Stimulated activated CD4-positive, alpha-beta T cell treated with anti-CD3 and anti-CD28 coated beads, Interleukin-2, amount 100 ng/mL, for 24 hours (primary cell): ENCODE measurements at regions not wholly inside any gene's neighbourhood (a gene's known extent, or its start where the extent isn't known, plus 50 kb on each side); places are given as distances from the start of the nearest gene placed in this dataset.

Experiments
- DNase-seq, 2 donors: peaks; one replicate each; pipeline ENCODE4 v3.0.0-alpha.2; 2020

DNA sequence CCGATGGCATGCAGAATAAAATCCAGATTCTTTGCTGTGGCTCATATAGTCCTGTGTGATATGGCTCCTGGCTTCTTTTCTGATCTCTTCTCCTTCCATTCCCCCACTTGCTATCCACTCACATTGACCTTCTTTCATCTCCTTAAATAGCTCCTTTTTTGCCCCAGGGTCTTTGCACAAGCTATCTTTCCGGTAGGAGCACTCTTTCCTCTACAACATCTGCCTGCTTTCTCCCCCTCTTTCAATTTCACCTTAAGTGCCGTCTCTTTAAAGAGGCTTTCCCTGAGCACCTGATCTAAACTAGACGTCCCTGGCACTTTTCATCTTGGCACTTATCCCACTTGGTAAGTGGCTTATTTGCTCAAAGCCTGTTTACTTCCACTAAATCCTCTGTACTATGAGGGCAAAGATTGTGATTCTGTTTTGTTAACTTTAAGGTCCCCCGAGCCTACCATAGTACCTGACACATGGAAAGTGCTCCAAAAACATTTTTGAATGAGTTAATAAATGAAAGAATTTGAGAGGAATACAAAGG is 323.3 kb upstream of the TLE3 start:
- no peak for DNase-seq

DNA sequence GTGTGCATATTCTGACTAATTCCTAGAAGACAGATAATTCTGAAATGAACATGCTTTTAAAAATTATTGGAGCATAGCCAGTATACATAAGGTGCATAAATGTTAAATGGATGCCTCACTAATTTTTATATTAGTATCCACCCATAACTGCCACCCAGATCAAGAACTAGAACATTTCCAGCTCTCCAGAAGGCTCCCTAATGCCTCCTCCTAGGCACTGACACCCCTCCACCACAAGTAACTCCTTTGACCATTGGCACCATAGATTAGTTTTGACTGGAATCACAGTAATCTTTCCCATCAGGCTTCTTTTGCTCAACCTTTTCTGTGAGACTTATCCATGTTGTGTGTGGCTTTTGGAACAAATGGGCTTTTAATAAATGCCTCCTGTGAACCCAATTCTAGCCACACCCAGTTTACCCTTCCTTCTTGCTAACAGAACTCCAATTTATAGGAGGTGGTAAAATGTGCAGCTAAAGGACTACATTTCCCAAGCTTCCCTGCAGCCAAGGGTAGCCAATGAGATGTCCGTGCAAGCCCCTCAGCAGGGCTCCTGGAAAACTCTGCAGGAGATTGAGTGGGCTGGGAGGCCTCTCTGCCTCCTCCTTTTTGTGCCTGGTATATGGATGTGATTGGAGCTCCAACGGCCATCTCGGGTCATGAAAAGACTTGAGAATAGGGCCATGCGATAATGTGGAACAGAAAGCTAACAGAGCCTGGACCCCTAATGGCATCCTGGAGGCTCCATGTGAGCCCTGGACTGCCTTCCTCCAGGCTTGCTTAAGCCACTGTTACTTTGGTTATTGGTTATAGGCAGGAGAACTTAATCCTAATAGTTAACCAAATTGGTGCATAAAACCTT is 322.6 kb upstream of the TLE3 start:
- DNase-seq: no peak

DNA sequence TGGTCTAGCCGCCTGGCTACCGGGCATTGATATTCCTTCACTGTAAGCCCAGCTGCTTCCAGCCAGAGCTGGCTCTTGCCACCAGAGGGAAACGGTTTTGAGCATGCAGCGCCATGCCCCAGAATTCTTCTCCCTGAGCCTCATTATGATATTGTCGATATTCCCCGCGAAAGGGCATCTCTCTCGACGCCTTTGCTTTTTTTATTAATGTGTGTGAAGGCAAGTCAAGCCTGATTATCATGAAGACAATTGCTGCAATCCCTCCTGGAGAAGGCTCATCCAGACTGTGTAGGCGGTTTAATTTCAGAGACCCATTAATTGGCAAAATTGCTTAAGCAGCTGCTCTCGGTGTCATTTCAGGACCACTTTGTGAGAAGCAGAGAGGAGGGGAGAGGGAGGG is 321.2 kb upstream of the TLE3 start:
- DNase-seq: no peak

DNA sequence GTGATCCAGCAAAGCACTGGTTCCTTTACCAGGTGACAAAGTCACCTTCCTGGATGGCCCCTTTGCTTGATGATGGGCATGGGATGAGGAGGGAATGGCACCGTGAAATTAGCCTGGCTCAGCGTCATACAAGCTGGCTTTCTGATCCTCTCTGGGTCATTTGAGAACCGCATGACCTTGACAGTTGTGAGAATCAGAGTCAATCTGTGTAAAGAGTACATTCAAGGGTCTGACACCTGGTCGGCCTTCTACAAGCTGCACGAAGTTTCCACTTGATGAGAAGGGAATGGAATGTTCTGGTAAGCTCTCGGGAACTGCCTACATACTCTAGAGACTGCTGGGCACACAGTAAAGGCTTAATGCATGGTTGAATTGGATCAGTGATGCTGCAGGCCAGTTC is 319.8 kb upstream of the TLE3 start:
- DNase-seq: no peak

DNA sequence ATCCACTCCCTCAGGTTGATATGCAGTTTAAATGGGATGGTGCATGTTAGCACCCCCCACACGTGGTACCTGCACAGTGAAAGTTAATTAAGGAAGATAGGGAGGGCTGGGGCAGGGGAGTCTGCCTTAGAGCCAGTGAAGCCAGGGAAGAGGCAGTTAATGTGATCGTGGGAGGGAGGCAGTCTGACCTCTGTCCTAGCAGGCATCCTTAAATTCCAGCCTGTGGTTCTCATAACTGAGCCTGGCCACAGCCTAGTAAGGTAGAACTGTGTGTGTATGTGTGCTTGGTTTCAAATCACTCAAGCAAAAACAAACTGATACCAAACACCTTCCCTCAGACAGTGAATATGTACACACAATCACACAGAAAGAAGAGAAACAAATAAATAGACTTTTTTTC is 319.1 kb upstream of the TLE3 start:
- no peak for DNase-seq

DNA sequence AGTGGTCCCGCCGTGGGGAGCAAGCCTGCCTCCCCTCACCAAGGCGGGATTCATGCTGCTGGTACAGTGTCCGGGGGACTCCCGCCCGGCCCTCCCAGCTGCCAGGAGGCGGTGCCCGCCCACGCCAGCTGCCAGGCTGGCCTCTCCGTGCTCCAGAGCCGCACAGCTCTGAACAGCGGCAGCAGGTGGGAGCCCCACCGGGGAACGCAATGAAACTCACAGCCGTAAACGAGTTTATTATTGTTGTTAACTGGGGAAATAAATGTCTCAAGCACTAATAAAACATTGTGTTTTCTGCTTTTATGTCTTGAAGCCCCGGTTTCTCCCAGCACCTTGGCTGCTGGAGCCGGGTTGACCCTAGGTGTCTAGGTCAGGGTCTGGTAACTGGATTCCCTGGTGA is 317.7 kb upstream of the TLE3 start:
- no peak for DNase-seq

DNA sequence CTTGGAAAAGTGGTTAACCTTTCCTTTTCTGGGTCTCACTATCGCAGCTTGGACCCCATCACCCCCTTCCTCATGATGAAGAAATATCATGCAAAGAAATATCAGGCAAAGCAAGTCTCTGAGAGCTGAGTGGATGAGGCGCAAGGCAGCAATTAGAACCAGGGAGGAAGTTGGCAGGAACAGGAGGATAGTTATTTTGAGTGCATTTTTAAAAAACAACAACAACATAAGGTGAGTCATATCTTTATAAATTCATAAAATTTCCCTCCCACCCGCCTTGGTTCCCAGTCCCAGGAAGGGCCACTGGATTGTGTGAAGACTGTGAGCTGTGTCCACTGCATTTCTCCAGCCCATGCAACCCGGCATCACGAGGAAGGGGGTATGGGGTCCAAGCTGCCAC is 316.9 kb upstream of the TLE3 start:
- DNase-seq: no peak

DNA sequence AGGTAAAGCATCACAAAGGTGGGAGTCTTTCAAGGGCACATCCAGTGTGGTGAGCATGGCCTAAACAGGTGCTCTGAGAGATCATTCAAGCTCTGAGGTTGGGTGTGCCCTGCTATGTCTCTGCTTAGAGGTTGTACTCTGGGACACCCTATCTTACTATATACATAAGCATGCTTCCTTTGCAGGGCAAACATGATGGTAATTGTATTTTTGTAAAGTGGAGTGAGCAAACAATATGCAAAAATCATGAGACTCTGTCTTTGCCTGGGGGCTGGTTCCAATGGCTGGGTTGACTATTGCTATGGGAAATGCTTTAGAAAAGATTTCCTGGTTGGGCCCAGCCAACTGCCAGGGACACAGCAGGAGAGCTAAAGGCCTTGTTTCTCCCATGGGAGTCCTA is 315.1 kb upstream of the TLE3 start:
- DNase-seq: no peak

DNA sequence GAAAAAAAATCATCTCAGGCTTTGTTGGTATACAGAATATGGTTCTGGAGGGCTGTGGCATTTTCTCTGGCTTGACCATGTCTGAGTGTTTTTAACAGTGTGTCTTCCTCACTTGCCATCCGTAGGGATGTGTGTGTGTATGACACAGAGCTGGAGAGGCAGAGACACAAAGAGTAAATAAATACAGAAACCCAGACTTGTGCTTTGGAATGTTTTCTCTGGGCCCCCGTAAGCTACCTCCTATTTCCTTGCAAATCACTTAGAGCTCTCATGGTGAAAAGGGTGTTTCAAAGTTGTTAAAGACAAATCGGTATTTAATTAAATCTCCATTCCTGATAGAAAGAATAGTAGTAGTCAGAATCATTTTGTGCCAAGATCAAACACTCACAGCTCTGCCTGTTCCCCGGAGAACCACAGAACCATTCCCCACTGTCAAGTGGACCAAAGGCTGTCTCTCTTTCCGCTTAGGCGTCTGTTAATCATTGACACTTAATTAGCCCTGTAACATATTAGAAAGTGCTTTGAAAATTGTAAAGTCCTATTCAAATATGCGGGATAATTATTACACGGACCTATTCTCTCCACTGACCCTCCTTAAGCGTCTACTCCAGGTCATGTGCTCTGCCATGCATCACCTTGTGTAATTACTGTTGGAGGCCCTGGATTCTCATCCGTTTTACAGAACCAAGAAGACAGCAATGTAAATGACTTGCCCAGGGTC is 313.6 kb upstream of the TLE3 start:
- no peak for DNase-seq

DNA sequence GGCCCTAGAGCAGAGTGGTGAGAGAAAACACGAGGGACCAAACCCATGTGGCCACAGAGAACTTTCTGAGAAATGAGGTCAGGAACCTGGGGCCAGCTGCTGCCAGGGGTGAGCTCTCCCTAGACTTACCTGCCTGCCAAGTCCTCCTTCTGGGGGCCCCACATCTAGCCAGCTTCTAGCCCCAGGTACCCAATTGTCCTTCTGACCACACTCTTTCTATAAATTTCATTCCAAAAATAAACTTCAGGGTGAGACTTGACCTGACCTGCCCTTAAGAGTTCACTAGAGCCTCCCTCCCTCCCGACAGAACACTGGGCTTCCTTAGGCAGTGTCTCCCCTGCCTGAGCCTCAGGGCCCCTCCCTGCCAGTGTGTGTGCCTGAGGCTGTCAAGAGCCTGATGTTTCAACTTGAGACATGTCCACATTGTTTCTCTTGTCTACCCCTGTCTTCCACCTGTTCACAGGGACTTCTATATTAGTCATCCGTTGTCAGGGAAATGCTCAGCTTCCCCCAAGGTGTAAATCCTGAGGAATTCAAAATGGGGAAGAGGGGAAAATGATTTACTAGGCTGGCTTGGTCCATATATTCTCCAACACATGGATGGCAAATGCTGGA is 312.8 kb upstream of the TLE3 start:
- DNase-seq: no peak

DNA sequence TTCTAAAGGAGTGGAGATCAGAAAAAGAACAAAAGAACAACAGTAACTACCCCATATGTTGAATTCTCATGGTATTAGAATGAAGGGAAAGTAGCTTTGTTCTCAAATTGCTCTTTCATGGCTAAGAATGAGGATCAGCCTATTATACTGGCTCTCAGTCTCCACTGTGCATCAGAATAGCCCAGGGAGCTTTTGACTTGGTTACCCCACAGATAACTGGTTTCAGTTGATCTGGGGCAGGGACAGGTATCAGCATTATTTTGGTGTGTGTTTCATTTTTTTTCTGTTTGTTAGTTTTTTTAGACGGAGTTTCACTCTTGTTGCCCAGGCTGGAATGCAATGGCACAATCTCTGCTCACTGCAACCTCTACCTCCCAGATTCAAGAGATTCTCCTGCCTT is 311.7 kb upstream of the TLE3 start:
- no peak for DNase-seq

DNA sequence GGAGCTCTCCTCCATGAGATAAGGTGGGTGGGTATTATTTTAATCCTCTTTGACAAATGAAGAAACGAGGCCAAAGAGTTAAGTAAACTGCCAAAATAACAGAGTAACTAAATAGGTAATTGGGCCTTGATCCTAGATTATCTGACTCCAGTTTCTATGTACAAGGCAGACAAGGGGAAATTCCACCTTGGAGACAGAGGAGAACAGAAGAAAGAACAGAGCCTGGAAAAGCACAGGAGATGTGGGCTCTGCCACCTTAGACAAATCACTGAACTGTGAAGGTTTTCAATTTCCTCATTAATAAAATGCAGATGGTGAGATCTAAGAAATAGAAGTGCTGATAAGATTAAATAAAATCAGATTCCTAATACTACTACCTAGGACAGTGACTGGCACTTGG is 310.2 kb upstream of the TLE3 start:
- no peak for DNase-seq

DNA sequence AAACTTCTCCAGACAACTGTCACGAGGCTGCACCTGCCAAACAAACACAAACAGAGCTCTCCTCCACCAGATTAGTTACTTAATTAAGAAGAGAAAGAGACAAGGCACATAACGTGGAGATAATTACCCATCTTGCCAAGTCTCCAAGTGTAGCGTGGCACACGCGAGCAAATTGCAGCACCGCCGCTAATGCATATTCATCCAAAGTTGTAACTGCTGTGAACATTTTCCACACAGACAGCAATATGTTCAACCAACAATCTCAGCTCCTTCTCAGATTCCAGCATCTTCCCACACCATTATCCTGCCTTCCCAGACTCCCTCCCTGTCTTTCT is 309.6 kb upstream of the TLE3 start:
- DNase-seq: no peak

DNA sequence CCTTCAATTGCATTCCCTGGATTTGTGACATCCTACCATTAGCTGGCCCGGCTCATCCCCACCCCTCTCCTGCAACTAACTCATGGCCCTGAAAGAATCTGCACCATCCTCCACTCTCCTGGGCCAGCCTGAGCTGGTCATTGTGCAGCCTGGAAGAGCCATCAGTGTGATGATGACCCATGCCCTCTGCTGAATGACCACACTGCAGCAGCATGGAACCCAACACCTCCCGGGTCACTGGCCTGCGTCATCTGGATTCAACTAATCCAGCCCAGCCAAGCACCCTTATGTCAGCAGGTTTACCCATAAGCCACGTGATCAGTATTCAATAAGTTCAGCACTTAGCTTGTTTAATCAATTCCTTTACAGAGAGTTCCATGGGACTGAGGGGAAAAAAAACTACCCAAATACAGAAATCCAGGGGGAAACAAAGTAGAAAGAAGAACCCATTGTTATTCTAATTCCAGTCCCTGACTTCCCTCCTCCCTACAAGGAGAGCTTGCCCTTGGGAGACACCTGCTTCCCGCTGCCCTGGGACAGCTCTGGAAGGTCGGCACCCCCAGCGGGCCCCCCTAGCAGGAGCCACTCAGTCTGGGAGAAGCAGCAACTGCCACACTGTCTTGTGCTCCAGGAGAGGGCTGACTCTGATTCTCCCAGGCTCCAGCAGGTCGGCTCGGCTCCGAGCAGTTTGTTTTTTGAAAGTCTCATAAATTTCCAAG is 309.1 kb upstream of the TLE3 start:
- no peak for DNase-seq

DNA sequence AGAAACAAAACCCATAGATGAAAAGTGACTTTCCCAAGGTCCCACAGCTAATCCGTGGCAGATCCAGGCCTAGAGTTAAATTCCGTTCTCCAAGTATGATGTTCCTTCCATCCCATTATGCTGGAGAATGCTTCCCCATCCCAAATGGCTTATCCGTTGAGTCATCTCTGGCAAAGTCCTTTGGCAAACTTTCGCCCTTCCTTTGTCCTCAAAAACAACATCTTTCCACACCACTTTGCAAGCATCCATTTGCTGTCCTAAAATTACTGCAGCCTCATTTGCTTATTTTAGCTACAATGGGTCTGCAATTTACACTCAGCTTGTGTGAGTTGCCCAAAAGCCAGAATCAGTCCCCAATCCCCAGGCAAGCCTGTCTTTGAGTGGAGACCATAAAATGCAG is 304.0 kb upstream of the TLE3 start:
- DNase-seq: no peak

DNA sequence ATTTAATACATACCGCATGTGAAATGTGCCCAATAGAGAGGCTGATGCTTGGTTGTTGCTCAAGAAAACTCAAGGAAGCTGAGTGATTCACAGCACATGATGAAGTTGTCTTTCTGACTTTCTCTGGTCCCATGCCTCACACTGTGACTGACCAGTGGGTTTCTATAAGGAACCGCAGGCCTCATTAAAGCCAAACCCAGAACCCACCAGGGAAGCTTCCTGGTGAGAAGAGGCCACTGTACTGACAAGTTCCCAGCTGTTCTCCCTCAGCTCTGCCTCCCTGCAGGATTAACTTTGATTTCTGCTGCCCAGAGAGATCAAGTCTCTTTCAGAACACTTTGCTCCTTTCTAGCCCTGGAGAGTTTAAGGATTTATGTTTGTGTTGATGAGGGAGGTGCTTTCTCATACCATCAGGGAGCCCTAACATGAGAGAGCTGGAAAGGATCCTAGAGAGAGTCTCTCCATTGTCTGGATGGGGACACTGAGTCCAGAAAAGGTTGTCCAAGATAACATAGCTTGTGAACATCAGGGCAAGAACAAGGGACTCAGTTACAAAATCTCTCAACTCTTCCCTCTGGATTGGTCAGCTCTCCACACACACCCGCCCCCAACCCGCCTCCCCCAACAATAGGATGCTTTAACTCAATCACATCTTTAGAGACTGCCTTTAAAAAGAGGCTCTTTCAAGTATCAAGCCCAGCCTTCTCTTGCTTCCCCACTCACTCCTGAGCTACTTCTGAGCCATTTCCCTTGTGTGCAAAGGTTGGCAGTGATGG is 303.2 kb upstream of the TLE3 start:
- DNase-seq: no peak

DNA sequence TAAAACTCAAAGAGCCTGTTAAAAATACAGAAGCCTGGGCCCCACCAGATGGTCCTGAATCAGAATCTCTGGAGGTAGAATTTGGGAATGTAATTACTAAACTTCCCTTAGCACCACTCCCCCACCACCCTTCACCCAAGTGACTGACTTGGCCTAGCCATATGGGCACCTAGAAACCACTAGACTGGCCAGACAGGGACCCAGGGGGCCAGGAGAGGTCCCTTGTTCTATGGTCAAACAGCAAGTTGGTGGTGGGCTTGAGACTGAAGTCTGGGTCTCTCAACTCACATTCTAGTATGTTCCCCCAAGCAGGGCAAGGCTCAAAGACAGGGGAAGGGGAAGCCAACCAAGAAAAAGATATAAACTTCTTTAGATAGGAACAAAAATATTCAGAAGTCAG is 301.5 kb upstream of the TLE3 start:
- DNase-seq: no peak

DNA sequence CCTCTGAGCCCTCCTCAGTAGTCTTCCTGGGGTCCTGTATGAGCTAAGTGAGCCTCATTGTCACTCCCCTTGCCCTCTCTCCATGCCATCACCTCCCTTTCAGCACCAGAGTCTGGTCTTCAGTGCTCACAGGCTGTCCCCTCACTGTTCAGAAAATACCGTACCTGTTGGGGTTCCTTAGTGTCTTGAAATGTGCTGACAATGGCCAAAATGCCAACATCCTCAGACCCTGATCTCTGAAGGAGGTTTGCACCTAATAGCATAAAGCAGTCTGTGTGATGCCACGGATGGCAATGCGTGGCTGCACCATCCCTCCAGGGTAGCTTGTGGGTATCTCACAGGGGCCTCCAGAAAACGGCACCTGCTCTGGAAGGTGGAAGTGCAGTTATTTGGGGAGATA is 301.0 kb upstream of the TLE3 start:
- no peak for DNase-seq

DNA sequence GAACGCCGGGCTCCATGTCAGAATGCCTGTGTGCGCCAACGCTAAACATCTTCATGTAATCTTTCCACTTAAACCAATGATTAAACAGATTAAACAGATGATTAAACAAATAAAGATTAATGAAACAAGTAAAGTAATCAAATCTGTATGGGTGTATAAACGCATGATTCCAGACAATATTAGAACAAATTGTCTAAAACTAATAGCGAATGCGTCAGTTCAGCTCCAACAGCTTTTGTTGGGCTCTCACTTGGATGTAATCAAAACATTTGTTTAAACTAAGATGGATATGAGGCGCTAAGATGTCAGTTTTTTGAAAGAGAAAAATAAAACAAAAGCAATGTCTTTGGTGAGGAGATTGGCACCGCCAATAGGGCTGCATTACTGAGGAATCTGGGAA is 299.1 kb upstream of the TLE3 start:
- DNase-seq: no peak

DNA sequence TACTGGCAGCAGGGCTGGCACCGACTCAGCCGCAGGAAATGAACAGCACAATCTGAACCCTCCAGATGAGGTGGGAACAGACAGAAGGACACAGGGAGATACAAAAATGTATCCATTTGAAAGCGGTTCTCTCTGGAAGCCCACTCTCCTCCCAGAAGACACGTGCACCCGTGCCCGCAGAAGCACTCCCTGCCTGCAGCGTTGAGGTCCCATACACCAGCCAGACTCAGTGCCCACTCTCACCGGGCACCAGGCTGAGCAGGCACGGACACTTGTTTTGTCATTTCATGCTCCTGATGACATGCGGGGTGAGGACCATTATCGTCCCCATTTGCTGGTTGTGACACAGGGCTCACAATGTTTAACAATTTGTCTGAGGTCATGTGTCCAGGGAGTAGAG is 297.4 kb upstream of the TLE3 start:
- no peak for DNase-seq

DNA sequence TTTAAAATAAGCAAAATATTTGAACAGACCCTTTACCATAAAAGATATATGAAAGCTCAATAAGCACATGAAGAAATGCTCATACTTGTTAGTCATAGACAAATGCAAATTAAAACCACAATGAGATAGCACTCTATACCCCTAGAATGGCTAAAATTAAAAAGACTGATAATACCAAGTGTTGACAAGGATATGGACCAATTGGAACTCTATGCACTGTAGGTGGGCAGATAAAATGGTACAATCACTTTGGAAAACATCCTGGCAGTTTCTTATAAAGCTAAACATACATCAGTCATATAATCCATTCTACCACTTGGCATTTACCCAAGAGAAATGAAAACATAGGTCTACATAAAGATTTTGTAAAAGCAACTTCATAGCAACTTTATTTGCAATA is 293.0 kb upstream of the TLE3 start:
- no peak for DNase-seq

DNA sequence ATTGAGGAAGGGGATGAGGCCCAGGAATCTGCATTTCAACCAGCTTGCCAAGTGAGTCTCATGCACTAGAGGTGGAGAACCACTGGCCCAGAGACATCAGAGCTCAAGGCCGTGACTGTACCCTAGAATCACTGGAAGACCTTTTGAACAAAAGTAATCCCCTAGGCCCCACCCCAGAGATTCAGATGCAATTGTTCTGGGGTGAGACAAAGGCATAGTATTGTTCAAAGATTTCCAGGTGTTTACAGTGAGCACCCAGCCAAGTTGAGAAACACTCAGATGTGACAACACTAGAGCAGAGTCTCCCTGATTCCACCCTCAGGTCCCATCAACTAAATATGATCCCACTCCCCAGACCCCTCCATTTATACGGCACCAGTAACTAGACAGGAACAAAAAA is 290.3 kb upstream of the TLE3 start:
- DNase-seq: no peak

DNA sequence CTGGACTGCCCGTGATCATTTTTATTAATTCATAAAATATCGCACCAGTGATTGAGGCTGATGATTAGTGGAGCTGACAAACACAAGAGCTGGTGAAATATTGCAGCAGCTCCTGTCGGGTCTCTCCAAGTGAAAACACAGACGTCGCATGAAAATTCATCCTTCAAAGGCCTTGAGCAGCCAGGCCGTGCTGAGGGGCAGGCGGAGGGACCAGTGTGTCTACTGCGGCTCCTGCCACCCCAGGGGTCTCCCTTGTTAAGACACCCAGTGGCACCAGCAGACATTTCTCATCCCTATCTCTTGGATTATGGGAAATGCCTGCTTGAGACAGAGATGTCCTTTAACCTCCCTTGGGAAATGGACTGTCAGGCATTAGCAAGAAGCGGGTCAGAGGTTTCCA is 289.4 kb upstream of the TLE3 start:
- DNase-seq: no peak
